ENCODE measurements at regions not wholly inside any gene's neighbourhood (a gene's known extent, or its start where the extent isn't known, plus 50 kb on each side); places are given as distances from the start of the nearest gene placed in this dataset.

GRCh38 chr4:159013692-159014091, 89.2 kb upstream of the RAPGEF2 start:
- no peak for TF ChIP-seq CTCF (IDR thresholded peaks at IDR 0.05)
- Mint-ChIP-seq H3K4me3 (no peak overlapping the region), H3K9me3 (no peaks in the 10 kb centered on the region), H3K27ac (no peak overlapping the region), H3K27me3 (ENCODE audit: insufficient read depth) (no peaks in the 10 kb centered on the region; the same call in none of the 2 replicates), H3K4me1 (ENCODE audit: low read depth) (peaks cover 16% of the 10 kb centered on the region), H3K36me3 (ENCODE audit: low read depth) (no peaks in the 10 kb centered on the region)
- no peak for DNase-seq

GRCh38 chr4:159014859-159015258, 88.0 kb upstream of the RAPGEF2 start:
- H3K27ac Mint-ChIP-seq = no peak overlapping the region
- DNase-seq = no peak
- H3K4me1 Mint-ChIP-seq (ENCODE audit: low read depth) = peaks cover 16% of the 10 kb centered on the region
- no peak for TF ChIP-seq CTCF (IDR thresholded peaks at IDR 0.05)
- no peaks in the 10 kb centered on the region for H3K9me3 Mint-ChIP-seq
- H3K4me3 Mint-ChIP-seq = no peak overlapping the region
- H3K36me3 Mint-ChIP-seq (ENCODE audit: low read depth) = no peaks in the 10 kb centered on the region
- H3K27me3 Mint-ChIP-seq (ENCODE audit: insufficient read depth) = peaks cover 3% of the 10 kb centered on the region

GRCh38 chr4:159015841-159016240, 87.0 kb upstream of the RAPGEF2 start:
- no peaks in the 10 kb centered on the region for H3K36me3 Mint-ChIP-seq (ENCODE audit: low read depth)
- no peak for TF ChIP-seq CTCF (IDR thresholded peaks at IDR 0.05)
- no peak overlapping the region for H3K4me3 Mint-ChIP-seq

GRCh38 chr4:159016593-159017024, 86.3 kb upstream of the RAPGEF2 start:
- no peak for DNase-seq
- H3K9me3 Mint-ChIP-seq = no peaks in the 10 kb centered on the region
- no peaks in the 10 kb centered on the region for H3K36me3 Mint-ChIP-seq (ENCODE audit: low read depth)
- peaks cover 6% of the 10 kb centered on the region for H3K4me1 Mint-ChIP-seq (ENCODE audit: low read depth)
- peaks cover 7% of the 10 kb centered on the region for H3K27me3 Mint-ChIP-seq (ENCODE audit: insufficient read depth)
- H3K4me3 Mint-ChIP-seq = no peak overlapping the region; the same call in 1 of the 2 replicates
- 0 out of 2 replicates have a peak, but pooled peaks have one; percentile 12 for TF ChIP-seq CTCF (IDR thresholded peaks at IDR 0.05)
- no peak overlapping the region for H3K27ac Mint-ChIP-seq

More at GRCh38 chr4:159015841-159016240, 87.0 kb upstream of the RAPGEF2 start:
- H3K9me3 Mint-ChIP-seq = no peaks in the 10 kb centered on the region
- H3K27me3 Mint-ChIP-seq (ENCODE audit: insufficient read depth) = peaks cover 5% of the 10 kb centered on the region
- H3K4me1 Mint-ChIP-seq (ENCODE audit: low read depth) = peaks cover 9% of the 10 kb centered on the region
- DNase-seq = no peak
- no peak overlapping the region for H3K27ac Mint-ChIP-seq

GRCh38 chr4:159017323-159018026, 85.4 kb upstream of the RAPGEF2 start:
- H3K27ac Mint-ChIP-seq = no peak overlapping the region
- DNase-seq = no peak
- H3K27me3 Mint-ChIP-seq (ENCODE audit: insufficient read depth) = peaks cover 7% of the 10 kb centered on the region
- H3K4me1 Mint-ChIP-seq (ENCODE audit: low read depth) = peaks cover under 1% of the 10 kb centered on the region
- no peak overlapping the region for H3K4me3 Mint-ChIP-seq
- H3K9me3 Mint-ChIP-seq = no peaks in the 10 kb centered on the region
- TF ChIP-seq CTCF (IDR thresholded peaks at IDR 0.05) = no peak
- H3K36me3 Mint-ChIP-seq (ENCODE audit: low read depth) = no peaks in the 10 kb centered on the region
